ENCODE measurements at regions not wholly inside any gene's neighbourhood (a gene's known extent, or its start where the extent isn't known, plus 50 kb on each side); places are given as distances from the start of the nearest gene placed in this dataset.

DNA sequence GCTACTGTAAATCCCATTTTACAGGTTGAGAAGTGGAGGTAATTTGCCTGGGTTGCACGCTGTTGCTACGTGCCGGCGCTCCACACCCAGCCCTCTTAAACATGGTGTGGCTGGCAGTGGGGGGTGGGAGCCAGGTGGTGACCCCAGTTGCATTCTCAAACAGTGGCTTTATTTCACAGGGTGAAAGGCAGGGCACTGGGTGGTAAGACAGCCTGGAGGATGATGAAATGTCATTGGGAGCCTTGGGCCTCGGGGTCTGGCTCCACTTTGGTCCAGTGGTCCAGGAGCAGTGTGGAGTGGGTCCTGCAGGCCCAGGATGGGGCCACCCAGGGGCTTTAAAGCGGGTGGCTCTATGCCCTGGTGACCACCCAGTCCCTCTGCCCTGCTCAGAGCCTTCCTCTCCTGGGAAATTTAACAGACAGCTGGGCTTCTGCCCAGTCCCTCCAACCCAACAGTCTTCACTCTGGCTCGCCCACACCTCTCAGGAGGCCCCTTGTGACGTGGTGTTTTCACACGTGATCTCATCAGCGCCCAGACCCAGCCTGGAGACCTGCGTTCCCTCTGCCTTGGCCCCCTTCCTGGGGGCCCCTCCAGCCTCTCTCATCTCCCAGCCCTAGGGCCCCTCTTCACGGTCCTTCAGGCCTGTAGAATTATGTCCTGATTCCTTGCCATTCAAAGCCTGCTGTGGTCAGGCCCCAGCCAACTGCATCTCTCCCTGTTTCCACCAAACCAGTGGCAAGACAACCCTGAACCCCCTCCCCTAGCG lies 92.5 kb downstream of the INHBB start:
- TF ChIP-seq POLR2A (IDR thresholded peaks at IDR 0.05; ENCODE audit: low read depth, low read length), result no peak
- TF ChIP-seq POLR2AphosphoS5 (IDR thresholded peaks at IDR 0.05; ENCODE audit: low read depth, low read length), result no peak

Data from GM12891 (cell line).